ENCODE measurements at regions not wholly inside any gene's neighbourhood (a gene's known extent, or its start where the extent isn't known, plus 50 kb on each side); places are given as distances from the start of the nearest gene placed in this dataset.
A peak's percentile ranks its signal among the peaks of the same experiment; 100 is the strongest.

GRCh38 chr5:158082696-158083287 lies 223.8 kb upstream of the CLINT1 start:
- no peak for DNase-seq

GRCh38 chr5:158080112-158080511 lies 221.2 kb upstream of the CLINT1 start:
- no peak for DNase-seq

- DNase-seq = no peak
These were observed 220.2 kb upstream of the CLINT1 start for GRCh38 chr5:158079097-158079496.

- DNase-seq = peak; percentile 71
These were observed 216.2 kb upstream of the CLINT1 start for GRCh38 chr5:158074992-158075769.

DNA sequence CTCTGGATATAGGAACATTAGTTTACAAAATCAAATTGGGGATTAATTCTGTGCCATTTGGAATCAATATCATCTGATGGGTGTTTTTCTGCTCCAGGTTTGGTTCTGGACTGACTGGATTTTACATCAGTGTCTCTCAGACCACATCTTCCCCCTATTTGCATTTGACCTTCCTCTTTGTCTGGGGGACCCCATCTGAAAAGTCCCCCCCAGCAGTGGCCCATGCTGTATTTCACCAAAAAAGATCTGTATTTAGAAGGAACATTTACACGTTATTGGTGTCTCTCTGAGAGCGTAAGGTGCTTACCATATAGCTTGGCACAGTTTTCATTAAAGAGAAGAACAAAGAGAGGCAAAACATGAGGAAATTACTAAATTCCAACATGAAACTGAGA lies 215.6 kb upstream of the CLINT1 start:
- no peak for DNase-seq

DNA sequence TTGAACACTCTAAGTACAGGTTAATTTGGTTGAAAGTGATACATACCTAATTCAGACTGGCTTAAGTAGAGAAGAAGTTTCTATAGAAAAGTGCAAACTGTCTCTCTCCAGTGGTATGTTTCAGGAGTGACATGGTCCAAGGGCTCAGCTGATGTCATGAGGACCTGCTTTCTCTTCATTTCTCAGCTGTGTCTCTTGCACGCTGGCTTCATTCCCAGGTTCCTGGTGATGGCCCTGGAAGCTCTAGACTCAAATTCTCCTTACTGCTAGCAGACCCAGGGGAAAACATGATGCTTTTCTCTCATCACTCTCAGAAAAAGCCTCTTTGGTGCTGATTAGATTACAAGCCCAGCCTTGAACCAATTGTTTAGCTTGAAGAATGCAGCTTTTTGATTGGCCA lies 211.9 kb upstream of the CLINT1 start:
- DNase-seq = no peak

- DNase-seq = no peak
These were observed 210.9 kb upstream of the CLINT1 start for GRCh38 chr5:158069838-158070237.

- no peak for DNase-seq
These were observed 210.0 kb upstream of the CLINT1 start for GRCh38 chr5:158068964-158069363.

DNA sequence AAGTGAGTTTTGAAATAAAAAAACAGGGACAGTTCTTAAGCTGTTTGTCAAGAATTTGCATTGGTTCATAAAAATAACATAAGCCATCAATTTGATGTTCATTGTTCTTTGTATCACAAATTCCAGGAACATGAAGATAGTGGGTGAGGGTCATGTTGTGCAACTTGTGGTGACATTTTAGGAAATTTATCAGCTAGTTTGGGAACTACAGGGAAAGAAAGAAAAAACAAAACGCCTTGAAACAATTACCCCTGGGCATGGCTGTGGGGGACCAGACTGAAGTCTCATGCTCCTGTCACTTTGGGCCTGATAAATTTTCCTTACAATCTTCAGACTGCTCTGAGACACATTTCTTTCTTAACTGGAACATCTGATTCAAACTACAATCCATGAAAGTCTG lies 207.1 kb upstream of the CLINT1 start:
- no peak for DNase-seq

GRCh38 chr5:158064334-158065123 lies 205.6 kb upstream of the CLINT1 start:
- no peak for DNase-seq

DNA sequence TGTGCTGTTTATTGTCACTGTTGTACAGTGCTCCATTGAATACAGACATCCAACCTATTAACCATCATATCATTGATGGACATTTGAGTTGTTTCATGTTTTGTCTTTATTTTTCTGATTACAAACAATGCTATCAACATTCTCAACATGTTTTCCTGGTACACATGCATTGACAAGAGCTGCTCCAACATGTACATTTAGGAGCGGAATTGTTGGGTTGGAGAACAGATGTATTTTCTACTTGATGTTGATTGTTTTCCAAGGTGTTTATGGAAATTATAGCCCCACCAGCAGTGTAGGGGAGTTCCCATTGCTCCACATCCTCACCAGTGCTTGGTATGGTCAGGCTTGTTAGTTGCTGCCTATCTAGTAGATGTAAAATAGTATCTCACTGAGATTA lies 204.1 kb upstream of the CLINT1 start:
- DNase-seq = no peak

GRCh38 chr5:158061451-158061850 lies 202.5 kb upstream of the CLINT1 start:
- DNase-seq = no peak

DNA sequence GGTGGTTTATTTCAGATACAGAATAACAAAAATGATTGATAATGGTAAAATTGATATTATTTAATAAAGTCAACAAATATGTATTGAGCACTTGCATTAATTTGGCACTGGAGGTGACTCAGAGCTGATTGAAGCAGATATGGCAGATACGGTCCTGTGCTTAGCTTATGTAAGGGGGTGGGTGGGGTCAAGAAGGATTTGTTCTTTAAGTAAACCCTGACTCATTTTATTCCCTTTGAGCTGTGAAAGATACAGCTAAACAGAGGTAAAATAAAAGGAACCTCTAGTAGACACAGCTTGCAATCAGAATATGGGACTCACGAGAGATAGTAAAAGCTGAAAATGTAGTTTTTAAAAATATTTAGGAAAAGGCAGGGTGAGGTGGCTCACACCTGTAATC lies 201.3 kb upstream of the CLINT1 start:
- no peak for DNase-seq

- no peak for DNase-seq
These were observed 199.5 kb upstream of the CLINT1 start for GRCh38 chr5:158058208-158059120.

GRCh38 chr5:158056130-158056825 lies 197.3 kb upstream of the CLINT1 start:
- DNase-seq = no peak

GRCh38 chr5:158055111-158055501 lies 196.2 kb upstream of the CLINT1 start:
- no peak for DNase-seq

GRCh38 chr5:158054223-158055110 lies 195.5 kb upstream of the CLINT1 start:
- no peak for DNase-seq

DNA sequence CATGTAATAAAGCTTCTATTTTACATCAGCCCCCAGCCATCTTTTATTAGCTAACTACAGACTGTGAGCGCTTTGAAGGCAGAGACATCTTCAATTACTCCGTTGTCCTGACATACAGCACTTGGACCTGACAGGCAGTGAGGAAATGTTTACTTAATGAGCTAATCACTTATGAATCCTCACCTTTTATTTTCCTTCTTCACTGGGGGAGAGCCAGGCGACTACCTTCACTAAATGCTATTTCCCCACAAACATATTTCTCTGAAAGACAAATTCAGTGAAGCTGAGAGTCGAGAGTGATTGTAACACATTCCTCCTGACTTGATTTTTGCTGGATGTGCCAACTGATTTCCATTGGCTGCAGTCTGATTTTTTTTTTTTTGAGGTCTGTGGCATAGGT lies 192.1 kb upstream of the CLINT1 start:
- no peak for DNase-seq

DNA sequence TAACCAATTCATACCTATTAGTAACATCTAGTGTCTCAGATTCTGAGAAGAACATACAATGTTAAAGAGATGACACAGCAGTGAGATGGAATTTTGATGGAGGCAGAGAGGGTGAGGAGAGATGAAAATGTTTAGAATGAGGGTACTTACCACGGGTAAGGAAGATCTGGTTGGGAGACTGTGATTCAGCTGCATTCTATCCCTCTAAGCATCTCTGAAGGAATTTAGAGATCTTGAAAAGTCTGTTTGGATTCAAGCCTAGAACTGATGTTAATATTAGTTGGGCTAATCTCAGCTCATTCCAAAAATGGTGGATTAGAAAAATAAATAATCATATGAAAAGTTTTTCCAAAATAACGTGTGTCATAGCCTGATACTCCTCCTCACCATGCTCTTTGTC lies 191.5 kb upstream of the CLINT1 start:
- DNase-seq = no peak

DNA sequence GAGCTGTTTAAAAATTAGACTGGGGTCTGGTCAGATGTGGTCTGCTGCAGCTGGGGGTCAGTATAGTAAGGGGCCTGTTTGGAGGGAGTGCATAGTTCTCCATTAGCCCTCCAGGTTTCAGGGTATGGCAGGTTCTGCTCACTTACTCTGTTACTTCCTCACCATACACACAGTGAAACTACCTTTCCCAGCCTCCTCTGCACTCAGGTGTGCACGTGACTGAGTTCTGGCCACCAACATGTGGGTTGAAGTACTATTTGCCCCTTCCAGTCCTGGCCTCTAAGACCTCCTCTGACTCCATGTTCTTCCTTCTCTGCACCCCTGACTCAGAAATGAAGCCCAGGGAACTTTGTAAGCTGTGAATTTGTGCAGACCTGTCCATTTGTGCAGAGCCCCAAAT lies 190.5 kb upstream of the CLINT1 start:
- no peak for DNase-seq

DNA sequence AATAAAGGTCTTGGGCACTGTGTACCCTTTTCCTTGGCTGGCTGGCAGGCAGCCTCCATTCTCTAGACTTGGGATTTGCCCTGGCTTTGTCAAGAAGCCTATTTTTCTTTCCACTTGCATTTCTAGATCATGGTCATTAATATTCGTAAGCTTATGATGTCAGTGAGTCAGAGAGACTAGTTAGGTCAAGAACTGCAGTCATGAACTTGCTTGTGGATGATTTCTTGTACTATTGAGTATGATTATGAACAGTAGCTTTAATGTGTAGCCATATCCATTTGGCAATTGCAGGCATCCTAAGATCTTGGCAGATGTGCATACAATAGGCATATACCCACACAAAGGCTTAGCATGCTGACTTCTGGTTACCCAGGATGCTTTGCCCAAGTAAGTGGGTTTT lies 186.8 kb upstream of the CLINT1 start:
- DNase-seq = no peak
